Frontal cortex (tissue), 3 donors: ENCODE measurements at regions not wholly inside any gene's neighbourhood (a gene's known extent, or its start where the extent isn't known, plus 50 kb on each side); places are given as distances from the start of the nearest gene placed in this dataset.

Experiments used
- DNase-seq, 2 donors: peaks; one replicate each; pipeline ENCODE4 v3.0.0; 2012; ENCODE audit warnings: low spot score in 2 of 2
- FAIRE-seq: peaks from 2 replicates; lab custom pipeline; 2012; peaks lifted over from hg19 to GRCh38; lab: Jason Lieb, UNC
- donor health status: control.
- donor health status: control.
- donor health status: control.

- FAIRE-seq (no peak), DNase-seq (no peak)
These were observed 175.7 kb upstream of the ARL4C start for GRCh38 chr2:234672498-234673150.

- FAIRE-seq: no peak
- no peak for DNase-seq
These were observed 174.8 kb upstream of the ARL4C start for GRCh38 chr2:234671716-234672115.

- FAIRE-seq (no peak), DNase-seq (no peak)
These were observed 174.3 kb upstream of the ARL4C start for GRCh38 chr2:234671231-234671630.

- no peak for DNase-seq
These were observed 173.9 kb upstream of the ARL4C start for GRCh38 chr2:234670806-234671205.

GRCh38 chr2:234670052-234670451, 173.2 kb upstream of the ARL4C start:
- DNase-seq: no peak
- FAIRE-seq: no peak

More at GRCh38 chr2:234670806-234671205, 173.9 kb upstream of the ARL4C start:
- no peak for FAIRE-seq

GRCh38 chr2:234669621-234670020, 172.7 kb upstream of the ARL4C start:
- FAIRE-seq (no peak), DNase-seq (no peak)

GRCh38 chr2:234669001-234669400, 172.1 kb upstream of the ARL4C start:
- DNase-seq (no peak), FAIRE-seq (no peak)

GRCh38 chr2:234666911-234667310, 170.0 kb upstream of the ARL4C start:
- no peak for DNase-seq
- no peak for FAIRE-seq

GRCh38 chr2:234665304-234665703, 168.4 kb upstream of the ARL4C start:
- FAIRE-seq (no peak), DNase-seq (no peak)

GRCh38 chr2:234661849-234662248, 165.0 kb upstream of the ARL4C start:
- DNase-seq (no peak), FAIRE-seq (no peak)

GRCh38 chr2:234661175-234661574, 164.3 kb upstream of the ARL4C start:
- DNase-seq (no peak), FAIRE-seq (no peak)

GRCh38 chr2:234655706-234656105, 158.8 kb upstream of the ARL4C start:
- FAIRE-seq (no peak), DNase-seq (no peak)

- DNase-seq (no peak), FAIRE-seq (no peak)
These were observed 154.0 kb upstream of the ARL4C start for GRCh38 chr2:234650911-234651310.

GRCh38 chr2:234649951-234650350, 153.1 kb upstream of the ARL4C start:
- FAIRE-seq (no peak), DNase-seq (no peak)

- no peak for FAIRE-seq
- no peak for DNase-seq
These were observed 146.5 kb upstream of the ARL4C start for GRCh38 chr2:234643407-234643806.

GRCh38 chr2:234641086-234641485, 144.2 kb upstream of the ARL4C start:
- FAIRE-seq (no peak), DNase-seq (no peak)

GRCh38 chr2:234640657-234641056, 143.8 kb upstream of the ARL4C start:
- DNase-seq: no peak
- FAIRE-seq: no peak

- DNase-seq (no peak), FAIRE-seq (no peak)
These were observed 142.1 kb upstream of the ARL4C start for GRCh38 chr2:234638966-234639365.

GRCh38 chr2:234635284-234635683, 138.4 kb upstream of the ARL4C start:
- FAIRE-seq: no peak

GRCh38 chr2:234633581-234634230, 136.8 kb upstream of the ARL4C start:
- no peak for FAIRE-seq
- DNase-seq: no peak

More at GRCh38 chr2:234635284-234635683, 138.4 kb upstream of the ARL4C start:
- no peak for DNase-seq

GRCh38 chr2:234632527-234633391, 135.9 kb upstream of the ARL4C start:
- FAIRE-seq: no peak

More at GRCh38 chr2:234632527-234633391, 135.9 kb upstream of the ARL4C start:
- no peak for DNase-seq
